ENCODE measurements at regions not wholly inside any gene's neighbourhood (a gene's known extent, or its start where the extent isn't known, plus 50 kb on each side); places are given as distances from the start of the nearest gene placed in this dataset.

DNA sequence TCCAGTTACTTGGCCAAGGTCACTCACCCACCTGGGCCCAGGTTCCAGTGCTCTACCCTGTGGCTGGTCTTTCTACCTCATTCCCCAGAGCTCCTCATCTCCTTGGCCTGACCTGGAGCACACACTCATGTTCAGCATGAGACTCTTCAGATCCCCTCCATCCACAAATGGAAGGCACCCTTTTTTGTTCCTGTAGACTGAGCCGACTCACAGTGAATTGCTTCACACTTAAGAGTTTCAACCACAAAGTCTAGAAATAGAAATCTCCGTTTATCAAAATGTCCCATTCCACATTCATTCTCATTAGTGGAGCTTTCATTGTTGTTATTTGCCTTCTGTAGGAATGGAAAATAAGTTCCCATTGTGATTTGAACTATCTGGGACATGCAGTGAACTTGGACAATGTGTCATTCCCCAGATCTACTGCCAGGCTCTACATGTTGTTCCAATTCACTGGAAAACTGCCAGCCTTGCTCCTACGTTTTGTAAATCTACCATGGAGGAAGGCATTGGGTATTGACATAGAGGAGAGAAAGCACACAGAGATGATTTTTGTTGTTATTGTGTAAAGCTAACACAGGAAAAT, 125.3 kb upstream of the CELF2 start:
- H3K9me3 ChIP-seq = no peaks in the 10 kb centered on the region
- DNase-seq = no peak
- no peak overlapping the region for H3K4me3 ChIP-seq
- FAIRE-seq = no peak
- H3K36me3 ChIP-seq = no peaks in the 10 kb centered on the region
- no peak for ATAC-seq
- no peaks in the 10 kb centered on the region for H3K4me1 ChIP-seq
- whole genome bisulfite sequencing, 2 donors = 49 to 57% methylated on average over 3 of the region's 3 CpGs
- H3K27me3 ChIP-seq = no peaks in the 10 kb centered on the region
- intact Hi-C loops (cut with DNase I) = no loop called here
- TF ChIP-seq, protein P1, sequence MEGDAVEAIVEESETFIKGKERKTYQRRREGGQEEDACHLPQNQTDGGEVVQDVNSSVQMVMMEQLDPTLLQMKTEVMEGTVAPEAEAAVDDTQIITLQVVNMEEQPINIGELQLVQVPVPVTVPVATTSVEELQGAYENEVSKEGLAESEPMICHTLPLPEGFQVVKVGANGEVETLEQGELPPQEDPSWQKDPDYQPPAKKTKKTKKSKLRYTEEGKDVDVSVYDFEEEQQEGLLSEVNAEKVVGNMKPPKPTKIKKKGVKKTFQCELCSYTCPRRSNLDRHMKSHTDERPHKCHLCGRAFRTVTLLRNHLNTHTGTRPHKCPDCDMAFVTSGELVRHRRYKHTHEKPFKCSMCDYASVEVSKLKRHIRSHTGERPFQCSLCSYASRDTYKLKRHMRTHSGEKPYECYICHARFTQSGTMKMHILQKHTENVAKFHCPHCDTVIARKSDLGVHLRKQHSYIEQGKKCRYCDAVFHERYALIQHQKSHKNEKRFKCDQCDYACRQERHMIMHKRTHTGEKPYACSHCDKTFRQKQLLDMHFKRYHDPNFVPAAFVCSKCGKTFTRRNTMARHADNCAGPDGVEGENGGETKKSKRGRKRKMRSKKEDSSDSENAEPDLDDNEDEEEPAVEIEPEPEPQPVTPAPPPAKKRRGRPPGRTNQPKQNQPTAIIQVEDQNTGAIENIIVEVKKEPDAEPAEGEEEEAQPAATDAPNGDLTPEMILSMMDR (IDR thresholded peaks at IDR 0.05) = no peak
- H3K27ac ChIP-seq = no peak overlapping the region

DNA sequence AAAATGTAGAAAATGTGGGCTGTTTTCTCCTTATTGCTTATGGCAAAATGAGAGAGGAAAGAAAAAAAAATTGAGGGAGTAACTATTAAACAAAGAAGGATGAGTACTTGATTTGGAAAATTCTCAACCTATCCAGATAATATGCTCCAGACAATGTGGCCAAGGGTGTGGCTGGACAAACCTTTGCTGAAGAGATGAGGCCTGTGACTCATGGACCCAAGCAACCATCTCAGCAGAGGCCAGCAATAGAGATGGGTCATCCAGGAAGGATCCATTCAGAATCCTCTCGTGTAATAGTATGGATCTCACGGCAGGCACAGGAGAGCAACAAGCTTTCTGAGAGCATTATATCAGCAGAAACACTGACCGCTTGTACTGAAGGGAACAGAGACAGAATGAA, 120.3 kb upstream of the CELF2 start:
- Histone ChIP-seq H3K4me3 (no peak overlapping the region), H3K27me3 (no peaks in the 10 kb centered on the region), H3K36me3 (no peaks in the 10 kb centered on the region), H3K4me1 (no peaks in the 10 kb centered on the region), H3K9me3 (no peaks in the 10 kb centered on the region), H3K27ac (no peak overlapping the region)
- intact Hi-C loops (cut with DNase I) = no loop called here
- no peak for ATAC-seq
- no peak for FAIRE-seq
- DNase-seq = no peak
- WGBS, 2 donors = 65 to 84% methylated on average over 3 of the region's 3 CpGs
- TF ChIP-seq, protein P1 (IDR thresholded peaks at IDR 0.05) = no peak

DNA sequence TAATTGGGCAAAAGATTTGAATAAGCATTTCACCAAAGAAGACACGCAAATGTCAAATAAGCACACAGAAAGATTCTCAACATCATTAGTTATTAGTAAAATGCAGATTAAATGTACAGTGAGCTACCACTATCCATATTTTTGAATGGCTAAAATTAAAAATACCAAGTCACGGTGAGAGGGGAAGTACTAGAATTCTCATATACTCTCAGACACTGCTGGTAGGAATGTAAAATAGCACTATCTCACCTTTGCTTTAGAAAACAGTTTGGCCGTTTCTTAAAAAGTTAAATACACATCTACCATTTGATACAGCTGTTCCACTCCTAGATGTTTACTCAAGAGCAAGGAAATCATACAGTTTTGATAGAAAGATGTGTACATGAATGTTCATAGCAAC, 115.8 kb upstream of the CELF2 start:
- ATAC-seq (no peak), DNase-seq (no peak), FAIRE-seq (no peak)
- TF ChIP-seq, protein P1 (IDR thresholded peaks at IDR 0.05) = no peak
- no peak overlapping the region for H3K4me3 ChIP-seq
- H3K36me3 ChIP-seq = no peaks in the 10 kb centered on the region
- H3K27ac ChIP-seq = no peak overlapping the region
- no peaks in the 10 kb centered on the region for H3K27me3 ChIP-seq
- H3K9me3 ChIP-seq = no peaks in the 10 kb centered on the region
- 62 to 71% methylated on average over 3 of the region's 3 CpGs for WGBS, 2 donors
- intact Hi-C loops (cut with DNase I) = no loop called here
- H3K4me1 ChIP-seq = no peaks in the 10 kb centered on the region

DNA sequence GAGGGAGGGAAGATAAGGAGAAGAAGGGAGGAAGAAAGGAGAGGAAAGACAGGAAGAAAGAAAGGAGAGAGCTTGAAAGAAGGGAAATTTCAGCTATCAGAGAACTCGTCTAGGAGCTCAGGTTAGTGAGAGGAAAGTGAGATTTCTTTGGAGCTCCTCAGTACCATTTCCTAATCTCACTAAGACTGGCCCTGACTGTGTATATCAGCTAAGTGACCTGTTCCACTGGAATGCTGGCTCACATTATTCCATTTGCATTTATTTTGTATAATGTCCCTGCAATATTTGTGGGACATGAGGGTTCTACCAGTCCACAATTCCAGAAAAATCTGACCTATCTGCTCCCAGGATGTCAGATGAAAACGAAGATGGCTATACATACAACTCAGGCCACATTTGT, 114.7 kb upstream of the CELF2 start:
- 44 to 60% methylated on average over 2 of the region's 2 CpGs for WGBS, 2 donors
- Histone ChIP-seq H3K4me3 (no peak overlapping the region), H3K27ac (no peak overlapping the region), H3K36me3 (no peaks in the 10 kb centered on the region), H3K4me1 (no peaks in the 10 kb centered on the region), H3K27me3 (no peaks in the 10 kb centered on the region), H3K9me3 (no peaks in the 10 kb centered on the region)
- FAIRE-seq = no peak
- TF ChIP-seq, protein P1 (IDR thresholded peaks at IDR 0.05) = no peak
- intact Hi-C loops (cut with DNase I) = no loop called here
- ATAC-seq = no peak
- DNase-seq = no peak

DNA sequence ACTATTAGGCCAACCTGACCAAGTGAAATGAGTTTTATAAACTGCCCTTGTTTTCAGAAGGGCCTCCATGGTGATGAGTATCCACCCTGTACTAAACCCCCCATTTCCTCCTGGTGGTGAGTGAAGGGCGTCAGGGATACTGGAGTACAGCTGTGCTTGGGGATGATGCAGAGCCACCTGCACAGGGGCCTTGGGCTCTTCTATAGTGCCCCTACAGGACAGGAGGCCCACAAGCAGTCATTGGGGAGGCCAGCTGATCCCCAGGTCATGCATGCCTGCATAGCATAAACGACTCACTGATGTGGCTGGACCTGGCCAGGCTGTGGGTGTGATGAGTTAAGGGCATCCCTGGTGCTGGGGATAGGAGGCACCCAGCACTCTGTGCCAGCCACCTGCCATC, 114.1 kb upstream of the CELF2 start:
- Histone ChIP-seq H3K36me3 (no peaks in the 10 kb centered on the region), H3K4me1 (no peaks in the 10 kb centered on the region), H3K27me3 (no peaks in the 10 kb centered on the region), H3K9me3 (no peaks in the 10 kb centered on the region), H3K27ac (no peak overlapping the region), H3K4me3 (no peak overlapping the region)
- FAIRE-seq (no peak), ATAC-seq (no peak), DNase-seq (no peak)
- intact Hi-C loops (cut with DNase I) = no loop called here
- TF ChIP-seq, protein P1 (IDR thresholded peaks at IDR 0.05) = no peak
- WGBS, 2 donors = 69 to 78% methylated on average over 2 of the region's 2 CpGs
